Activated CD4-positive, CD25-positive, alpha-beta regulatory T cell treated with anti-CD3 and anti-CD28 coated beads, Interleukin-2, amount 50 U/mL, for 24 hours (primary cell): ENCODE measurements at regions not wholly inside any gene's neighbourhood (a gene's known extent, or its start where the extent isn't known, plus 50 kb on each side); places are given as distances from the start of the nearest gene placed in this dataset.

ENCODE experiments used
- ATAC-seq, 2 donors: fragments of 150-1000 bp; cut with Tn5 transposase; one replicate each; pipeline ENCODE4 v1.10.0; 2021; ENCODE audit warnings: mild to moderate bottlenecking in 1 of 2, moderate library complexity in 1 of 2

GRCh38 chr2:65881592-65881991, 449.2 kb upstream of the SPRED2 start:
- no peak for ATAC-seq

GRCh38 chr2:65880436-65880835, 448.0 kb upstream of the SPRED2 start:
- no peak for ATAC-seq

- no peak for ATAC-seq
Measured at GRCh38 chr2:65878011-65878340, 445.6 kb upstream of the SPRED2 start.

- ATAC-seq: no peak
Measured at GRCh38 chr2:65877331-65878010, 445.1 kb upstream of the SPRED2 start.

- ATAC-seq: no peak
Measured at GRCh38 chr2:65876114-65876513, 443.7 kb upstream of the SPRED2 start.

GRCh38 chr2:65870826-65871225, 438.4 kb upstream of the SPRED2 start:
- ATAC-seq: no peak

GRCh38 chr2:65869296-65869695, 436.9 kb upstream of the SPRED2 start:
- ATAC-seq: no peak

GRCh38 chr2:65868177-65868576, 435.8 kb upstream of the SPRED2 start:
- no peak for ATAC-seq

GRCh38 chr2:65867446-65867845, 435.0 kb upstream of the SPRED2 start:
- no peak for ATAC-seq

GRCh38 chr2:65866148-65866547, 433.7 kb upstream of the SPRED2 start:
- no peak for ATAC-seq

- ATAC-seq: no peak
Measured at GRCh38 chr2:65864619-65865018, 432.2 kb upstream of the SPRED2 start.

- no peak for ATAC-seq
Measured at GRCh38 chr2:65863713-65864112, 431.3 kb upstream of the SPRED2 start.

GRCh38 chr2:65856928-65857327, 424.5 kb upstream of the SPRED2 start:
- no peak for ATAC-seq

GRCh38 chr2:65856423-65856822, 424.0 kb upstream of the SPRED2 start:
- no peak for ATAC-seq

- no peak for ATAC-seq
Measured at GRCh38 chr2:65850695-65851094, 418.3 kb upstream of the SPRED2 start.

GRCh38 chr2:65846989-65847678, 414.7 kb upstream of the SPRED2 start:
- no peak for ATAC-seq

- ATAC-seq: no peak
Measured at GRCh38 chr2:65845442-65846182, 413.2 kb upstream of the SPRED2 start.

- no peak for ATAC-seq
Measured at GRCh38 chr2:65842104-65842503, 409.7 kb upstream of the SPRED2 start.

GRCh38 chr2:65835975-65836549, 403.7 kb upstream of the SPRED2 start:
- no peak for ATAC-seq

GRCh38 chr2:65834771-65835475, 402.5 kb upstream of the SPRED2 start:
- no peak for ATAC-seq

- no peak for ATAC-seq
Measured at GRCh38 chr2:65834062-65834461, 401.7 kb upstream of the SPRED2 start.

GRCh38 chr2:65831509-65831908, 399.1 kb upstream of the SPRED2 start:
- no peak for ATAC-seq

GRCh38 chr2:65826567-65826966, 394.2 kb upstream of the SPRED2 start:
- ATAC-seq: no peak
